GM21737 (cell line): ENCODE measurements at regions not wholly inside any gene's neighbourhood (a gene's known extent, or its start where the extent isn't known, plus 50 kb on each side); places are given as distances from the start of the nearest gene placed in this dataset.
"Not testable (repeated sequence)": the region's sequence is repeated elsewhere in the genome, so short reads cannot be mapped to it uniquely, and the experiment has no call there.

Source experiments
- ATAC-seq: cut with Tn5 transposase; IDR thresholded peaks from one replicate; pipeline ENCODE4 v1.9.1; 2021; ENCODE audit warnings: mild to moderate bottlenecking, moderate library complexity; ENCODE audit not compliant: unreplicated experiment

GRCh38 chr20:61094581-61094980 lies 157.5 kb upstream of the CDH4 start:
- no peak for ATAC-seq

GRCh38 chr20:61096463-61096862 lies 155.6 kb upstream of the CDH4 start:
- no peak for ATAC-seq

GRCh38 chr20:61099806-61100205 lies 152.3 kb upstream of the CDH4 start:
- ATAC-seq: no peak

GRCh38 chr20:61100489-61100888 lies 151.6 kb upstream of the CDH4 start:
- no peak for ATAC-seq

- ATAC-seq: not testable (repeated sequence)
These were observed 150.7 kb upstream of the CDH4 start for GRCh38 chr20:61101321-61101720.

- ATAC-seq: no peak
These were observed 147.8 kb upstream of the CDH4 start for GRCh38 chr20:61104232-61104631.

DNA sequence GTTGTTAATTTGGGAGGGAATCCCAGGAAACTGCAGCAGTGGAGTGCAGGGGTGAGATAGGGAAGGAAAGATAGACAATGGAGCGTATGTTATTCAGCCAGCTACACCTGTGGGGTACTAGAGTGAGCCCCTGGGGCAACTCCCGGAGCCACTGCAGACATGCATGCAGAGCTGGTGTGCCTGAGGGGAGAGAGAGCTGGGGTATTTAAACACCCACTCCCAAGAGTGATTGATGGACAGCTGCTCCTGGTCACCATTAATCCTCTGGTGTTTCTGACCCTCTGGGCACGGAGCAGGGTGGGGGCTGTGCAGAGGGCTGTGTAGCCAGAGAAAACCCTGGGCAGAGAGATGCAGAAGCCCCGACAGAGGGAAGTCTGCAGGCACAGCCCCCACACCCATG lies 146.7 kb upstream of the CDH4 start:
- no peak for ATAC-seq

GRCh38 chr20:61106438-61106837 lies 145.6 kb upstream of the CDH4 start:
- ATAC-seq: no peak

DNA sequence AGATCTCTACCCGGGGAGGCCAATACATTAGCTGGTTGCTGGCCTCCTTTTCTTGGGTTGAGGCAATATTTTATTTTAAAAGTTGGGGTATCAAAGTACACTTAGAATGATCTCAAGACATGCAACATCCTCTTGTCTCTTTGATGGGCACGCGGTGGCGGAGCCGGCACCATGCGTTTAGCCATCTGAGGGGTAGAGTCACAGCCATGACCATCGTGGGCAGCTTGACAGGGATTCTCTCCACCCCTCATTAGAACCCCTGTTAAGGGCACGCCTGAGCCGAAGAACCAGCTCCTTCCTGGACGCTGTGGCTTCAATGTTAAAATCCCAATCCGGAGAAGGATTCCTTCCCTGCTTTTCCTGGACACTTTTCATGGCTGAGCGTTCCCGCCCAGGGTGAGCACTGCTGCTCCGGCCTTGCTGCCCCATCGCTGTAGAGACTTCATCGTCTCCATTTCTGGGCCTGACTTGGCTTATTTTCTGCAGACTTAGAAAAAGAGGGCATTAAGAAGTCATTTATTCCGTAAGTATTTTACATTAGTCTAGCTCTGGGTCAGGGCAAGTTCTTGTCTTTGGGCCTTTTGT lies 142.7 kb upstream of the CDH4 start:
- no peak for ATAC-seq

- no peak for ATAC-seq
These were observed 139.5 kb upstream of the CDH4 start for GRCh38 chr20:61112515-61112914.

GRCh38 chr20:61113731-61114130 lies 138.3 kb upstream of the CDH4 start:
- no peak for ATAC-seq

DNA sequence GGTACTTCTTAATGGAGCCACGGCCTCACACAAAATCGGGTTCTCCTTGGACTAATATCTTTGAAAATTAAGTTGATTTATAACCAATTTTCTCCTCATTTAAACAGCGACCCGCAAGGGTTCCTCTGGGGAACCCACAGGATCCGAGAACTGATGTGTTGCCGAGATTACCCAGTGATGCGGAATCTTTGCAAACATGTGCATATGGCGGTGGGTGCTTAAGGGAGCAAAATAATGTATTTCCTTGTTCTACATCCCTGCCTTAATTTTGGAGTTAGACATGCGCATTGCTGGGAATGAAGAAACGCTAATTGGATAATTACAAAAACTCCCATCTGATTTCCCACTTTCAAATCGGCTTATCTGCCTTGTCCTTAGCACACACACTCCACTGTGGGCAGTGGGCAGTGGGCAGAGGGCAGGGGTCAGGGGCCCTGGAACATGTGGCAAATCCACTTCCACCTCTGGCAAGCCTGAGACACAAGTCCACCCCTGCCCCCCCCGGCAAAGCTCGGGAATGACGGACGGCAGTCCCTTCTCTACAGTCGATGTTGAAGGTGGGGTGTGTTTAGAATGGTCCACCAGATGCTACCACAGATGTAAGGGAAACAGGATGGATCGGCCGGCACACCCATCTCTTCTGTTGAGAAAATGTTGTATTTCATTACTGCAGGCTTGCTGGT lies 137.4 kb upstream of the CDH4 start:
- no peak for ATAC-seq

GRCh38 chr20:61115364-61116065 lies 136.5 kb upstream of the CDH4 start:
- no peak for ATAC-seq

DNA sequence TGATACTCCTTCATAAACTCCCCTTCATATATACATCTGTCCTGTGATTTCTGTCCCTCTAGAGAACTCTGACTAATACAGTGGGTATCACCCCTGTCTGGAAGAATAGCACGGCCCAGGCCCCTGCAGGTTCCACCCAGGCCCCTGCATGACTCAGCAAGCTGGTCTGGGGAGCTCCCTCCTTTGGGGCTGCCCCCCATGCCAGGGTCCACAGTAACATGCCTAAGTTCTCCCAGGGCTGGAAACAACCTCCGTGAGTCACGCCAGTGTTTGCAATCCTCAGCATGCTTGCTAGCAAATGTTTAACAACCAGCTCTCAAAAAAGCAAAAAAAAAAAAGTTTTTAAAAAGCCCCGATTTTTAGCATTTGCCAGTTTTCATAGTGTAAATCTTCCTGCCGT lies 134.3 kb upstream of the CDH4 start:
- no peak for ATAC-seq

- no peak for ATAC-seq
These were observed 133.4 kb upstream of the CDH4 start for GRCh38 chr20:61118429-61119224.

GRCh38 chr20:61119273-61119672 lies 132.8 kb upstream of the CDH4 start:
- no peak for ATAC-seq

GRCh38 chr20:61119794-61120410 lies 132.2 kb upstream of the CDH4 start:
- ATAC-seq: no peak

DNA sequence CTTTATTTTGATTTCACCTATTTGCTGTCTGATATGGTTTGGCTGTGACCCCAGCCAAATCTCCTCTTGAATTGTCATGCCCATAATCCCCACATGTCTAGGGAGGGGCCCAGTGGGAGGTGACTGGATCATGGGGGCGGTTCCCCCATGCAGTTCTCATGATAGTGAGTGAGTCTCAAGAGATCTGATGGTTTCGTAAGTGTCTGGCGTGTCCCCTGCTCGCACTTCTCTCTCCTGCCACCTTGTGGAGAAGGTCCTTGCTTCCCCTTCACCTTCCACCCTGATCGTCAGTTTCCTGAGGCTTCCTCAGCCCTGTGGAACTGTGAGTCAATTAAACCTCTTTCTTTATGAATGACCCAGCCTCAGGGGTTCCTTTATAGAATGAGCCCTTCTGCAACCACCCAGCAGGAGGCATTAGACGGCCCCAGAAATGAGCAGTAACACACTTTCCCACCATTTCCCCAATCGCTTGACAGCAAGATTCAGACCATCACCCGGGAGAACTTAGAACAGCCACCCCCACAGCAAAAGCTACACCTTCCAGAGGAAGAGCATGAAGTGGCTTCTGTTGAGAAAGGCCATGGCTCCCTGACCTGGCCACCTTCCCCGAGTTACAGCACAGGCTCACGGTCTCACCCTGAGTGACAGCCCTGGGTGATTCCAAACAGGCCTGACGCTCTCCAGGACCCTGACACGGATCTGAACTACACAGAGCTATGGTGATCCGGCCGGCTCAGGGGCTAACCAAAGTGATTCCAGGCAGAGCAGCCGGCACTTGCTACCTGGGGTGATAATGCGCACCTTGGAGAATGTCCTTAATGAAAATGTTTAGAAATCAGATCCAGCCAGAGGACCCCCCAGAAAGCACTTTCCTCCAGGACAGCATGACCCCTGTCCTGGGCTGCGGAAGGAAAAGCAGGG lies 131.2 kb upstream of the CDH4 start:
- ATAC-seq: no peak

DNA sequence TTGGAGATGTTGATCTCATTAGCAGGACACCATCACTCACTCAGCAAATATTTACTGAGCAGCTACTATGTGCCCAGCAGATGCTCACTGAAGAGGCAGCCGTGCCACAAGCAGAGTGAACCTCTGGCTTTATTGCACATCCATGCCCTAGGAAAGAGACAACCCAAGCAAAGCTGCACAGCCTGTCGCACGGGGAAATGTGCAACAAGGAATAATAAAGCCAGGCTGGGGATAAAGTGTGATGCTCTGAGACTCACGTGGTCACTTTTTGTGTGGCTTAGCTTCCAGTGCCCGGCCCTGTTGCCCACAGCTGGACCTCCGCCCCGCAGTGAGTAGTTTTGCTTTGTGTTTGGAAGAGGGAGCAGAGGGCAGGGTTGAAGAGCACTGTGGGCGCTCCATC lies 130.4 kb upstream of the CDH4 start:
- no peak for ATAC-seq

- no peak for ATAC-seq
These were observed 128.8 kb upstream of the CDH4 start for GRCh38 chr20:61123286-61123685.
